T-cell (primary cell): ENCODE measurements at regions not wholly inside any gene's neighbourhood (a gene's known extent, or its start where the extent isn't known, plus 50 kb on each side); places are given as distances from the start of the nearest gene placed in this dataset.

Source experiments
- ATAC-seq, 4 experiments: fragments of 200-7000 bp in 3 of 4; fragments of 150-1000 bp in 1 of 4; cut with Tn5 transposase; replicated peaks in 1 of 4; 1 replicate in 3 of 4; 2 replicates in 1 of 4; pipeline ENCODE4 v1.10.0; 2021; ENCODE audit warnings: moderate library complexity in 3 of 4, mild to moderate bottlenecking in 2 of 4, moderate number of reproducible peaks in 1 of 4
- CTCF ChIA-PET, 2 donors: fragments of 300-600 bp; sonication (Branson Sonifier 250); formaldehyde crosslinking; loops; one replicate each; lab custom pipeline; 2022; ENCODE audit warnings: antibody characterized with exemption in 2 of 2; lab: Charles Lee
- POLR2A ChIA-PET, 2 donors: fragments of 300-600 bp; sonication (Branson Sonifier 250); formaldehyde crosslinking; loops; one replicate each; lab custom pipeline; 2022; ENCODE audit warnings: antibody characterized with exemption in 2 of 2; lab: Charles Lee
- DNase-seq, 35 experiments: peaks; one replicate each; pipeline versions ENCODE4 v3.0.0 to v3.0.0-alpha.2; 2013 to 2023
- H3K27ac ChIP-seq: one replicate; pipeline ENCODE4 v1.5.1; 2013; ENCODE audit warnings: low read length
- H3K27me3 ChIP-seq, 2 experiments: replicated peaks in 1 of 2; 1 replicate in 1 of 2; 2 replicates in 1 of 2; pipeline versions ENCODE4 v1.6.1 to v1.7.0; 2013; ENCODE audit warnings: low read length in 1 of 2, mixed read lengths in 1 of 2; ENCODE audit not compliant: control insufficient read depth in 2 of 2, insufficient read depth in 2 of 2; ENCODE audit errors: extremely low read depth in 1 of 2
- H3K36me3 ChIP-seq, 2 donors: 1 replicate in 1 of 2; 2 replicates in 1 of 2; pipeline versions ENCODE4 v1.6.1 to v1.7.0; 2013; ENCODE audit warnings: low read length in 1 of 2; ENCODE audit not compliant: control insufficient read depth in 2 of 2, insufficient read depth in 1 of 2; ENCODE audit errors: extremely low read depth in 1 of 2
- H3K4me1 ChIP-seq, 2 experiments: 1 replicate in 1 of 2; 2 replicates in 1 of 2; pipeline versions ENCODE4 v1.6.1 to v1.7.0; 2013; ENCODE audit warnings: low read length in 2 of 2, mixed read lengths in 1 of 2; ENCODE audit not compliant: insufficient read depth in 2 of 2, control insufficient read depth in 1 of 2; ENCODE audit errors: extremely low read depth in 1 of 2
- H3K4me3 ChIP-seq, 2 donors: 1 replicate in 1 of 2; 2 replicates in 1 of 2; pipeline versions ENCODE4 v1.5.1 to v1.7.0; 2013; ENCODE audit warnings: mild to moderate bottlenecking in 2 of 2, low read length in 1 of 2, moderate library complexity in 1 of 2; ENCODE audit not compliant: control insufficient read depth in 1 of 2; ENCODE audit errors: extremely low read depth in 1 of 2
- H3K9me3 ChIP-seq: 2 replicates; pipeline ENCODE4 v1.7.0; 2013
- H3K27ac Mint-ChIP-seq, 2 donors: one replicate each; pipeline ENCODE4 v1.8.0; 2020 to 2021; ENCODE audit warnings: mild to moderate bottlenecking in 2 of 2, mixed read lengths in 2 of 2
- H3K27me3 Mint-ChIP-seq, 2 donors: one replicate each; pipeline ENCODE4 v1.8.0; 2021 to 2022; ENCODE audit warnings: mixed read lengths in 2 of 2
- H3K36me3 Mint-ChIP-seq: one replicate; pipeline ENCODE4 v1.8.0; 2021; ENCODE audit warnings: mixed read lengths
- H3K4me1 Mint-ChIP-seq, 3 donors: one replicate each; pipeline ENCODE4 v1.8.0; 2020 to 2022; ENCODE audit warnings: mixed read lengths in 3 of 3, mild to moderate bottlenecking in 1 of 3
- H3K4me3 Mint-ChIP-seq, 3 donors: one replicate each; pipeline ENCODE4 v1.8.0; 2020 to 2022; ENCODE audit warnings: mild to moderate bottlenecking in 3 of 3, mixed read lengths in 3 of 3, moderate library complexity in 3 of 3
- H3K9me3 Mint-ChIP-seq, 3 donors: one replicate each; pipeline ENCODE4 v1.8.0; 2020 to 2022; ENCODE audit warnings: mixed read lengths in 3 of 3
- WGBS: methylation state at CpG from one replicate; pipeline ENCODE4 v1.1.5; 2013; ENCODE audit warnings: missing lambda C conversion rate; ENCODE audit not compliant: insufficient coverage; 5-methylcytosine and 5-hydroxymethylcytosine counted together

DNA sequence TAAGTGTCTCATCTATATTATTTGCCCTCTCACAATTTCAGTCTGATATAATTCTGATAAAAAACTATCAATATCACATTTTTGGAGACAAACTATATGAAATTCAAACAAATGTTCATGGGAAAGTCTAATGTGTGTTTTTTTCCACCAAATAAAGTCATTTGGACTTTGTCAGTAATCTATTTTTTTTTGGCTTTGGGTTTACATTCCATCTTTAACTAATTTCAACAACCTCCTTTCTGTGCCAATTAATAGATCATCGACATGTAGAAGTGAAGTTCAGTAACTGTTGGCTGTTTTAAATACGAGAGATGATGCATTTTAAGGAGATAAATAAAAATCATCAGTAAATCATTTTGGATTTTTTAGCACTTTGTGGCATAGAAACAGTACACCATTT is 1623.0 kb upstream of the ACVR2A start:
- no peak overlapping the region for H3K27ac Mint-ChIP-seq
- WGBS = no CpG with 5 or more reads among the region's 2 CpGs
- no peak for DNase-seq
- Histone ChIP-seq H3K27me3 (no peaks in the 10 kb centered on the region), H3K36me3 (no peaks in the 10 kb centered on the region), H3K27ac (no peak overlapping the region), H3K4me3 (no peak overlapping the region), H3K9me3 (no peaks in the 10 kb centered on the region), H3K4me1 (no peaks in the 10 kb centered on the region)
- ChIA-PET CTCF (no interaction called here), POLR2A (no interaction called here)
- peaks cover 0 to 3% (median 0%) of the 10 kb centered on the region in 3 donors for H3K9me3 Mint-ChIP-seq
- H3K36me3 Mint-ChIP-seq = no peaks in the 10 kb centered on the region
- H3K4me3 Mint-ChIP-seq = no peak overlapping the region
- ATAC-seq = no peak
- H3K27me3 Mint-ChIP-seq = no peaks in the 10 kb centered on the region
- no peaks in the 10 kb centered on the region for H3K4me1 Mint-ChIP-seq

- CTCF ChIA-PET = no interaction called here
- H3K27ac ChIP-seq = no peak overlapping the region
- Mint-ChIP-seq H3K27ac (no peak overlapping the region), H3K27me3 (no peaks in the 10 kb centered on the region), H3K9me3 (peaks cover 0 to 6% (median 3%) of the 10 kb centered on the region in 3 donors), H3K4me1 (no peaks in the 10 kb centered on the region), H3K4me3 (no peak overlapping the region), H3K36me3 (no peaks in the 10 kb centered on the region)
- POLR2A ChIA-PET = no interaction called here
- H3K36me3 ChIP-seq = no peaks in the 10 kb centered on the region
- no peaks in the 10 kb centered on the region for H3K27me3 ChIP-seq
- DNase-seq (no peak), ATAC-seq (no peak)
- H3K4me1 ChIP-seq = no peaks in the 10 kb centered on the region
- H3K9me3 ChIP-seq = no peaks in the 10 kb centered on the region
- no peak overlapping the region for H3K4me3 ChIP-seq
Measured at GRCh38 chr2:146220957-146221356, 1623.9 kb upstream of the ACVR2A start.

- ATAC-seq (no peak), DNase-seq (no peak)
- Histone ChIP-seq H3K4me3 (no peak overlapping the region), H3K27ac (no peak overlapping the region), H3K9me3 (no peaks in the 10 kb centered on the region), H3K27me3 (no peaks in the 10 kb centered on the region), H3K36me3 (no peaks in the 10 kb centered on the region), H3K4me1 (no peaks in the 10 kb centered on the region)
- no peaks in the 10 kb centered on the region for H3K27me3 Mint-ChIP-seq
- H3K4me1 Mint-ChIP-seq = no peaks in the 10 kb centered on the region
- ChIA-PET CTCF (no interaction called here), POLR2A (no interaction called here)
- H3K36me3 Mint-ChIP-seq = no peaks in the 10 kb centered on the region
- H3K27ac Mint-ChIP-seq = no peak overlapping the region
- WGBS = no CpG with 5 or more reads among the region's 2 CpGs
- no peak overlapping the region for H3K4me3 Mint-ChIP-seq
- peaks cover 10 to 26% (median 13%) of the 10 kb centered on the region in 3 donors for H3K9me3 Mint-ChIP-seq
Measured at GRCh38 chr2:146214394-146214929, 1630.4 kb upstream of the ACVR2A start.

- no peaks in the 10 kb centered on the region for H3K4me1 Mint-ChIP-seq
Measured at GRCh38 chr2:146213674-146214073, 1631.2 kb upstream of the ACVR2A start.

GRCh38 chr2:146212602-146213001 is 1632.2 kb upstream of the ACVR2A start:
- no peaks in the 10 kb centered on the region for H3K36me3 Mint-ChIP-seq
- H3K9me3 ChIP-seq = no peaks in the 10 kb centered on the region
- no peaks in the 10 kb centered on the region for H3K27me3 ChIP-seq
- no peaks in the 10 kb centered on the region for H3K27me3 Mint-ChIP-seq
- no peaks in the 10 kb centered on the region for H3K4me1 ChIP-seq
- H3K4me3 Mint-ChIP-seq = no peak overlapping the region
- H3K27ac ChIP-seq = no peak overlapping the region
- H3K4me3 ChIP-seq = no peak overlapping the region
- H3K4me1 Mint-ChIP-seq = no peaks in the 10 kb centered on the region
- no peaks in the 10 kb centered on the region for H3K36me3 ChIP-seq
- ATAC-seq (no peak), DNase-seq (no peak)
- POLR2A ChIA-PET = interaction anchor here in 1 of 2 donors (0.6 kb wide), 1 partner anchor 13 kb away, joined by 3 read pairs; no protein-coding TSS in a partner anchor
- peaks cover 10 to 26% (median 13%) of the 10 kb centered on the region in 3 donors for H3K9me3 Mint-ChIP-seq
- CTCF ChIA-PET = no interaction called here
- WGBS = 62% methylated on average over 3 of the region's 4 CpGs
- no peak overlapping the region for H3K27ac Mint-ChIP-seq

More at GRCh38 chr2:146213674-146214073, 1631.2 kb upstream of the ACVR2A start:
- POLR2A ChIA-PET = no interaction called here
- CTCF ChIA-PET = no interaction called here
- Histone ChIP-seq H3K4me1 (no peaks in the 10 kb centered on the region), H3K4me3 (no peak overlapping the region), H3K27me3 (no peaks in the 10 kb centered on the region), H3K9me3 (no peaks in the 10 kb centered on the region), H3K27ac (no peak overlapping the region), H3K36me3 (no peaks in the 10 kb centered on the region)
- no peaks in the 10 kb centered on the region for H3K27me3 Mint-ChIP-seq
- DNase-seq (no peak), ATAC-seq (no peak)
- H3K36me3 Mint-ChIP-seq = no peaks in the 10 kb centered on the region
- no peak overlapping the region for H3K27ac Mint-ChIP-seq
- no peak overlapping the region for H3K4me3 Mint-ChIP-seq
- peaks cover 10 to 26% (median 13%) of the 10 kb centered on the region in 3 donors for H3K9me3 Mint-ChIP-seq

DNA sequence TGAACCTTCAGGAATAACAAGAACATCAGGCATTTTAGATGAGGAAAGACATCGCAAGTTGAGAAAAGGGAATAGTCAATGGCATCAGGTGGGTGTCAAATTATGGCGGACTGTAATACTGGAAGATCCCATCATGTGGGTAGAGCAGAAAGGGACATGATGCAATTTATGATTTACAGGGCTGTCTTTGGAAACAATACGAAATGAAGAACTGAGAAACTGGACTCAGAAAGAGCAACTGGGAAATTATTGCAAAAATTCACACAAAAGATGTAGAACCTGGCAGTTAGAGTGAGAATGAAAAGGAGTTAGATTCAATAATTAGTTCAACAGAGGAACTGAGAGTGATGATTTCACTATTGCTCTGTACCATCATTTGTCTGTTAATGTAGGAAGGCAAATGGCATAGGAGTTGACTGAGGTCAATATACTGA is 1635.0 kb upstream of the ACVR2A start:
- ATAC-seq (no peak), DNase-seq (no peak)
- H3K4me1 ChIP-seq = no peaks in the 10 kb centered on the region
- no peaks in the 10 kb centered on the region for H3K36me3 ChIP-seq
- H3K9me3 ChIP-seq = no peaks in the 10 kb centered on the region
- Mint-ChIP-seq H3K27ac (no peak overlapping the region), H3K27me3 (no peaks in the 10 kb centered on the region), H3K4me3 (no peak overlapping the region), H3K36me3 (no peaks in the 10 kb centered on the region), H3K4me1 (no peaks in the 10 kb centered on the region), H3K9me3 (peaks cover 7 to 17% (median 10%) of the 10 kb centered on the region in 3 donors)
- H3K27ac ChIP-seq = no peak overlapping the region
- ChIA-PET CTCF (no interaction called here), POLR2A (no interaction called here)
- 82% methylated on average over 3 of the region's 3 CpGs for WGBS
- H3K4me3 ChIP-seq = no peak overlapping the region
- no peaks in the 10 kb centered on the region for H3K27me3 ChIP-seq

DNA sequence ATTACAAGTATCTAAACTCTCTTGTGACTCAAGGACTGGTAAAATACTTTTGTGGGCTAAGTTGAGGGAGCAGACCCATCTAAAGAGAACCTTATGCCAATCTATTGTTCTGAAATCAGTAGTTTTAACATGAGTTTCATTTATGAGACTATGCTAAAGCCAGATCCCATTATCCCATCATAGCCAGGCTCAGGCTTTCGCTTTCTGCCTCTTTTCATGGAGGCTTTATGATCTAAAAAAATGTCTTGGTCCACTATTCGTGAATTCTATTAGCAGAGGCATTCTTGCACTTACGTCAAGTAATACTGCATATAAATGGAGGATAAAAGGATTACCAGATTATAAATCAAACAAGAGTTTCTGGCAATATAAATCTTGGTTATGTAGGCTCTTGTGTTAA is 1636.9 kb upstream of the ACVR2A start:
- ATAC-seq = no peak
- no CpG with 5 or more reads among the region's 3 CpGs for WGBS
- H3K36me3 Mint-ChIP-seq = no peaks in the 10 kb centered on the region
- Histone ChIP-seq H3K9me3 (no peaks in the 10 kb centered on the region), H3K4me1 (no peaks in the 10 kb centered on the region), H3K4me3 (no peak overlapping the region), H3K36me3 (no peaks in the 10 kb centered on the region), H3K27ac (no peak overlapping the region), H3K27me3 (no peaks in the 10 kb centered on the region)
- H3K27ac Mint-ChIP-seq = no peak overlapping the region
- POLR2A ChIA-PET = no interaction called here
- DNase-seq = no peak
- H3K4me1 Mint-ChIP-seq = no peaks in the 10 kb centered on the region
- H3K4me3 Mint-ChIP-seq = no peak overlapping the region
- H3K9me3 Mint-ChIP-seq = peaks cover 7 to 10% (median 10%) of the 10 kb centered on the region in 3 donors
- H3K27me3 Mint-ChIP-seq = no peaks in the 10 kb centered on the region
- CTCF ChIA-PET = no interaction called here
